Cerebellar nuclear complex (tissue), 1 donor: ENCODE measurements at regions not wholly inside any gene's neighbourhood (a gene's known extent, or its start where the extent isn't known, plus 50 kb on each side); places are given as distances from the start of the nearest gene placed in this dataset.

Experiments
- DNase-seq, 2 experiments: peaks; one replicate each; lab custom pipeline; 2025; lab: John Stamatoyannopoulos, UW

DNA sequence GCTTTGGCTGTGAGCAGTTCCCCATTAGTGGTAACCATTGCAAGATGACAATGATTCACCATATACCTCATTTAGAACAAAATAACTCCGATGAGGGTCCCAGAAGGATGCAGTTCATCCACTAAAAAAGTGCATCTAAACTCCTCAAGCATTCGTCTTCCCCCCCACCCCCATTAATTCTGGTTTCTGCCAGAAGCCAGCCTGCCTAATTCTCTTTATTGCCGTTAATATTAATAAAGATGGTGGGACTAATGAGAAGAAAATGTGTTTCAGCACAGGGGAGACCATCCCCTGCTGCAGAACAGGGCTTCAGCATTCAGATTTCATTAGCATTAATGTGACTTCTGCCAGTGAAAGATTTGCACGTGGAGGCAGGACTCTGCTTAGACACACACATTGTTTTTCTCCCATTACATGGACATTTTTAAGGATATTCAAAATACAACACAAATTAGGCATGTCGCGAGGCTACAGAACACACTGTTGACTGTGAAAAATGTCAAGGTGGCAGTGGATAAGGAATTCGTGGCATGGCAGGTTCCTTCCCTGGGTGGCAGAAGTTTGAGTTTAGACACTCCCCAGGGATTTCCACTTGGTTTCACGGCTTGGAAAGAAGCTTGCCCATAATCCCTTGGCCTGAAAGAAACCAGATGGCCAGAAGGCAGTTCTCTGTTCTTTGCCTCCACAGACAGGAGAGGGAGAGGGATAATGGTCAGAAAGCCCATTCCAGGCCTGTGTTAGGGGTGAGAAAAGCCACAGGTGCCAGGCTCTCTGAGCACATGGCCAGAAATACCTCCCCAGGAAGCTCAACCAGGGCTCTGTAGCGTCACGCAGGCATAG is 236.5 kb downstream of the FOXO1 start:
- DNase-seq, result no peak

GRCh38 chr13:40432018-40432978 is 234.1 kb downstream of the FOXO1 start:
- DNase-seq, result no peak

DNA sequence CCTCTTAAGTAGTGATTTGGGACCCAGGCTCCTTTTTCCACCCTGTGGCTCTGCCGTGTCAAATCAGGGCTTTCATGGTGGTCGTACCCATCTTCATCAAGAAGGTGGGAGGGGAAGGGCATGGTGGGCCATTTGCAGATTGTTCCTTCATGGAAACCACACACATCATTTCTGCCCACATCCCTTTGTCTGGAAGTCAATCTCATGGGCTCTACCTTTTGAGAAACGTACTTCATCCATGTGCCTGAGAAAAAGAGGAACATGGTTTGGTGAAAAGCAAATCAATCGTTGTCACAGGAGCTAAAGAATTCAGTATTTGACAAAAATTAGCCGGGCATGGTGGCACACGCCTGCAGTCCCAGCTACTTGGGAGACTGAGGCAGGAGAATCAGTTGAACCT is 233.4 kb downstream of the FOXO1 start:
- DNase-seq, result no peak

GRCh38 chr13:40433577-40433976 is 232.9 kb downstream of the FOXO1 start:
- DNase-seq, result no peak

DNA sequence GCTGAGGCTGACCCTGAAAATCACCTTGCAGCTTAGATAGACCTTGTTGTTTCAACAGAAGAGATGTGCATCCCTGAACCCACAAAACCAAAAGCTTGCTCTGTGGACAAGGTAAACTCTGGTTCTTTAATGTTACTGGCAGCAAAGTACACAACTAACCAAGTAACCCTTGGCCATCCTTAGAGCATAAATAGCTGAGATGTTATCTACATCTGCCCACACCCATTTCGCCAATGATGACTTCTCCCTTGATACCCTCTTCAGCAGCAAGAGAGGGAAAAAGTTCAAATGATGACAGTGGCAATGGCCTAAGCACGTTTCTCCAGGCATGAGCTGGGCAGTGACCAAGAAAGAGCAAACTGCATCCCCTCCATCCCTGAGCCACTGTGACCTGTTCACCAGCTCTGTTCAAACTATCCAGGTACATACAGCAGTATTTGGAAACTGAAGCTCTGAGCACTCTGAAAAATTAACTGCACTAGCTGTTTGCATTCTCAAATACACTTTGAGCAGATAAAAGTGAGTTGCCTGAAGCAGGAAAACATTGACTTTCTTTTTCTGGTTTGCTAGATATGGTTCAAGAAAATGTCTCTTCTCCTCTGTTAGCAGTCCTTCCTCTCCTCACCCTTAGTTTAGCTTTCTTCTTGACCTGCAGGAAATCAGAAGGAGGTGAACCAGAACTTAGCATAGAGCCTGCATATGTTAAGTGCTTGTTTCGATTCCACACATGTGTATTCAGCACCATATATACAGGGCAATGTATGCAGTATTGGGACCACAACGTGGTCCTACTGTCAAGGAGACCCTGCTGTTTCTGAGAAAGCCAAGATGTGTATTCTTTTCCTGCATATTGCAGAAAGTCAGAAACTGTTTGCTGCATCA is 231.7 kb downstream of the FOXO1 start:
- DNase-seq, result no peak

- DNase-seq, result no peak
These were observed 228.3 kb downstream of the FOXO1 start for GRCh38 chr13:40438022-40438680.

DNA sequence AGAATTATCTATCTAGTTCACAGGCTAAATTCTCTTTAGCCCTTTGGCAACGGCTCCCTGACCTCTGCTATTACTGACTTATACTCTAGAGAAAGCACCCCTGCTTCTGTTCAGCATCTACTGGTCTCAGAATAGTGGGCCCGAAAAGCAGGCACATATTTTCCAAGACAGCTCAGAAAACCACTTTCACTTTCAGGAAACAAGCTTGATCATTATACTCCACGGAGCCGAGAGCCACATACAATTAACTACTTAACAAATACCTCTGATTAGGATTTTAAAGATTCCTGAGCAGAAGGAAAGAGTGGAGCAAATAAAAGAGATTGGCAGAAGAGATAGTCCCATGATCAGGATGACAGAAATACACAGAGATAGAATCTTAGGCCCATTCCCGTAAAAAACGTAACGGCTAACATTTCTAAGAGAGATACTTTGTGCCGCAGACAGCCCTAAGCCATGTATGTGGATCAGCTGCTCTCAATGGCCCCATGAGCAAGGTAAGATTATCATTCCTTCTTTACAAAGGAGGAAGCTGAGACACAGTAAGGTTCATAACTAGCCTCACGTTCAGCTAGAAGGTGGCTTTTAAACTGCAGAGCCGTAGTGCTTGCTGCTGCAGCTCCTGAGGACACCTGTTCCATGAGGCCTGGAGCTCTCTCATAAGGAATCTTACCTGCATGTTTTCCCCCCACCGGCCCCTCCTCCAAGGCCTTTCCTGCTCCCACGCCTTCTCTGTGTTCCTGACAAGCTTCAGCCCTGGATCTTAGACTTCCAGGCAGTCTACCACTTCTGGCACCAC is 227.2 kb downstream of the FOXO1 start:
- DNase-seq, result no peak

DNA sequence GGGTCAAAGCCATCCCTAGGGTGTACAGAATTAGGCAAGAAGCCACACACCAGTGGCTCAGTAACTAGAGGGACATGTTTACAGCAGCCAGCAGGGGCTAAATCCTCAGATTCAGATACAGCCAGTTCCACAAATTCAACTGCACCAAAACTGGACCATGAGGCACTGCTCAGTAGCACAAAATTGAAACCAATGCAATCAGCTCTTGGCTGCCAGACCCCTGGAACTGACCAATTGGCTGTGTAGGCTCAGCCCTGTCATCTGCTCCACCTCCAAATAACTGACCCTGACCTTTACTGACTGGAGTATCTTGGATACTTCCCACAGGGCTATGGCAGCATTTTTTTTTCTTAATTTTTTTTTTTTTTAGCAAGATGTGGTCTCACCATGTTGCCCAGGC is 226.5 kb downstream of the FOXO1 start:
- no peak for DNase-seq

DNA sequence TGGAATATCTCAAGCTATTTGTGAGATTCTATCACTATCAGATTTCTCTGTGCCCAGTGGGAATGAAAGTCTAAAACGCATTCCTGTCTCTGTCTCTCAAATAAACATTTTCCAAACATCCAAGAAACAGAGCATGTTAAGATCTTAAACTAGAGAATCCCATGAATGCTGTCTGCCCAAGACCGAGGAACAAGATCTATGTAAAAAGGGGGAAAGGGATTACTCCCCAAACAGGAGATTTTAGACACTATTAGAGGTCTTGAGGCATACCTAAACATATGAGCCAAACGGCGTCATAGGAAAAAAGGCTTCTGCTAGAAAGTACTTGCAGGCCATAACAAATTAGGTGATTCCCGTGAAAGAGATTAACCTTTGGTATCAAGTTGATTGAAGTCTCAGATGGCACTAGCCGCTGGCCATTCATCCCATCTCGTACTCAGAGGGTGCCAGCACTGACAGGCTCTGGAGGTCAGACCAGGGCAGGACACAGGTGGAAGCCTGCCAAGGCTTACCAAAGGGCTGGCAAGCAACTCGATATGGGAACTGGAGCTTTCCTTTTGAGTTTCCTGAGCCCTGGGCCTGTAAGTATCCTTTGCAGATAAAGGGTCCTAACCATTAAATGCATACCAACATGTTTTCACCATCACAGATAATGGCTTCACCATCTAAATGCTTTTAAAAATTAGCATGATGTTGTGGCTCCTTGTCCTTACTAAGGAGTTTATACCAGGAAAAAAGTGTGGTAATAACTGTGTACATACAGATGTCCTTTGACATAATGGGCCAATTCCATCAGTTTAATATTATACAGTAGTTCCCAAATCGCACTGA is 225.2 kb downstream of the FOXO1 start:
- no peak for DNase-seq

DNA sequence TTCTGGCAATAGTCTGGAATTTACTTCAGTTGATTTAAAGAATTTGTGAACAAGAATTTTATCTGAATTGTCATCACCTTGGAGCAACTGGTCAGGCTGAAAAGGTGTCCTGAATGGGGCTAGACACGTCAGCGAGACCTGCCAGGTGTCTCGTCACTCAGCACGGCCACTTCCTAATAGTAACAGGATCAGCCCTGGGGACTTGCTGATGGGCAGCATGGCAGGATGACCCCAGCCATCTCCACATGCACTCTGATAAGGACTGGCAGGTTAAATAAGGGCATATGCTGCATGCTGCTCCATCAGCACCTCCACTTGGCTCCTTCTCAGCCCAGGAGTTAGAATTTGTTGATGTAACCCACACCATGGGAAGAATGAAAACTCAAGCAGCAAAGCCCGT is 224.2 kb downstream of the FOXO1 start:
- DNase-seq, result no peak

DNA sequence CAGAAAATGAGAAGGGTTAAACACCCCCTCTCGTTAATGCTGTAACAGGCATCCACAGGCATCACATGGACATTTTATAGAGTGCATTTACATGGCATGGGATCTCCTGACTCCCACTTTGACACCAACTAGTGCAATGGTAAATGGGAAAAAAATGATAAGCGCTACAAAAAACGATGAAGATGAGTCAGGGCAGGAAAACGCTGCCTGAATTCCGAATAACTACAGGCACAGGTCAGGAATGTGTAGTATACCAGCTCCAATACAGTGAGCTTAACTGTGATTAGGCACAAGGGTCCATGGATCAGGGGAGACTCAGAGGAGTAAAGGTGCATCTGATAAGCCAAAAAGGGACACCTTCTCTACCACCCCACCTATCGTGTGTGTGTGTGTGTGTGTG is 223.6 kb downstream of the FOXO1 start:
- no peak for DNase-seq

GRCh38 chr13:40444241-40444640 is 222.2 kb downstream of the FOXO1 start:
- DNase-seq, result no peak

GRCh38 chr13:40445557-40445990 is 220.9 kb downstream of the FOXO1 start:
- DNase-seq, result no peak

DNA sequence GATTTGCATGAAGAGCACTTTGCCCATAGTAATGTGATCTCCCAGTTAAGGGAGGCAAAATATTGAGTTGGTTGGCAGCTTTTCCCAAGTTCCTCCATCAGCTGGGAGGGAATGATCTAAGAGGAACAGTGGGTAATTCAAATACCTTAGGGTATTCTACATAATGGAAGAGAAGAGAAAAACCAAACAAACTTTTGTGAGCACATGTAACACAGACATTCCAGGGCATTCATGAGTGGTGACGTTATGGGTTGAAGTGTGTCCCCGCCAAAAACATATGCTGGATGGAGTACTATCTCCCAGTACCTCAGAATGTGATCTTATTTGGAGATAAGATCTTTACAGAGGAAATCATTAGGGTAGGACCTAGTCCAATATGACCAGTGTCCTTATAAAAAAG is 220.1 kb downstream of the FOXO1 start:
- no peak for DNase-seq

DNA sequence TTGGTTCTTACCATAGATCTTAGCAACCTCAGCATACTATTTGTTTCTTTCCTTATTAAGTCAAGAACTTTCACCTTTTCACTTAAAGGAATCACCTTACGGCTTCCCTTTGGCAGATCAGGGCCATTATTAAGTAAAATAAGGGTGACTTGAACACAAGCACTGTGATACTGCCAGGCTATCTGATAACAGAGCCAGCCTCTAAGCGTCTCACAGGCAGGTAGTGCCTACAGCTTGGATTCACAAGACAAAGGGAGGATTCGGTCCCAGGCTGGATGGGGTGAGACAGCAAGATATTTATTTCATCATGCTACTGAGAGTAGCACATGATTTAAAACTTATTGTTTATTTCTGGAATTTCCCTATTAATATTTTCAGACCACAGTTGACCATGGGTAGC is 218.6 kb downstream of the FOXO1 start:
- no peak for DNase-seq

DNA sequence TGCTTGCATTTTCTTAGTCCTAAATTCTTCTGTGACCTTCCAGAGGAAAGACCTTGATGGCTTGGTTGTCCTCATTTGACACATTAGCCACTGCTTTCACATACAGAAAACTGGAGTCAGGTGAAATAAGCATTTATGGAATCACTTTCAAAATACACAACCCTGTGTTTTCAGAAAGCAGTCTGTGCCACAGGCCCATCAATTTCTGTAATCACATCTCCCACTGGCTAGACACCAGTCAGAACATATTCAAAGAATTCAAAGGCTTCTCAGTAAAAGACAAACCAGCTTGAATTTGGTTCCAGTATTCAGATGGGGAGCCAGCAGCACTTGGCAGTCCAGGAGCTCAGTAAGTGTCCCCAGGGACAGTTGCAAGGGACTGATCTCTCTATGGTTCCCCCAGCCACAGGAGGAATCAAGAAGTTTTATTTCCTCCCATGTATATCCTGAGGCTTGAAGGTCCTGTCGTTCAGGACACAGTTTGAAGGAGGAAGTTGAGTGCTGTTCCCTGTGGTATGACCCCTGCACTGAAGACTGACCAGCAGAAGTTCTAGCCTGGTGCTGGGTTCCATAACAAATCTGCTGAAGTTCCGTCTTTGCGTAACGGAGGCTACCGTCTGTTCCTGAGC is 214.3 kb downstream of the FOXO1 start:
- no peak for DNase-seq

- DNase-seq, result no peak
These were observed 213.6 kb downstream of the FOXO1 start for GRCh38 chr13:40452741-40453334.

GRCh38 chr13:40453351-40454021 is 213.0 kb downstream of the FOXO1 start:
- no peak for DNase-seq
